NCI-H2029 (cell line): ENCODE measurements at regions not wholly inside any gene's neighbourhood (a gene's known extent, or its start where the extent isn't known, plus 50 kb on each side); places are given as distances from the start of the nearest gene placed in this dataset.

Experiments used
- DNase-seq: peaks from one replicate; lab custom pipeline; 2025; lab: John Stamatoyannopoulos, UW

DNA sequence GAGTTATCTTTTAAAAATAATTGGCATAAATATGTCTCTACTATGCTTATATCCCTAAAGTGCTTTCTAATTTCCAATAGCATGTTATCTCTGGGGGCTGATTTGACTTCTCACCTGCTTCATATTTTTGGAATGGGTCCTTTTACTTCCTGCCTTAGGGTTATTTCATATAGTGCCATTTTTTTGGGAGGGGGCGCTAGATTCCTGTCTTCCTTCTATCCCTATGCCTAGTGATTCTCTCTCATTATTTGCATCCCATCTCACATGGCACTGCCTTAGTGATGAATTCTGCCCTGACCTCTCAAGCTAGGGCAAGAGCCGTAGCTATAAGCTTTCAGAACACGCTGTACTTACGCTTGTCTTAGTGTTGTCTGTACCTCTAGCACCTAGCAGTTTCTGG is 150.3 kb upstream of the SLITRK3 start:
- no peak for DNase-seq

DNA sequence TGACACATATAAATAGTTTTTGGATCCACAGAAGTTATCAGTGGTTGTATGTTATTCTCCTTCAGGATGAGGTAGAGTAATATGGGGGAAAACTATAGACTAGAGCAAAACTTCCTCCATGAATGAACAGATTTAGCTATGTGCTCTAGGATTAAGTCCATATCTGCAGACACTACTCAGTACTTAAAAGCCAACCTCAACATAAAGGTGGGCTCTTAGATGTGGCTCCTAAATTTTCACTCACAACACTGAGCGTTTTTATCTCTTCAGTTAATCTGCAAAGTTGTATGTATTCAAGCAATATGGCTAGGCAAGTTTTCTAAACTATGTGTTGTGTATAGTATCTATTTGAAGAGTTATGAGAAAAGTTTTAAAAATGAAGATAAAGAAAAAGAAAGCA is 147.0 kb upstream of the SLITRK3 start:
- DNase-seq = no peak

DNA sequence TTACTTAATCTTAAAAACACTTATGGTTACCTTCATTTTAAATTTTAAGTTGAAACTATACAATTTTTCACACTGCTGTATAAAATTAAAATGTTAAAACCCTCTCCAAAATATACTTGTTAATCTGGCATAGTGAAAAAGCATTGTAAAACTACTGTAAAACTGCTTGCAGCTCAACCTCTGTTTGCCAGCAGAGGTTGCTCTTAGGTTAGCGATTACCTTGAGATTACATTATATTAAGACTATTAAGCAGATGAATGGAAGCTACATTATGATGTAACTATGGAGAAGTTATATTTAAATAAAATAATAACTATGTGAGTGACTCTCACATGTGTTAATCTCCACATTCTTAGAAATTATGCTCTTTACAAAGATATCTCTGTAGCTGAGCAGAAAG is 143.6 kb upstream of the SLITRK3 start:
- DNase-seq = peak; percentile 30

DNA sequence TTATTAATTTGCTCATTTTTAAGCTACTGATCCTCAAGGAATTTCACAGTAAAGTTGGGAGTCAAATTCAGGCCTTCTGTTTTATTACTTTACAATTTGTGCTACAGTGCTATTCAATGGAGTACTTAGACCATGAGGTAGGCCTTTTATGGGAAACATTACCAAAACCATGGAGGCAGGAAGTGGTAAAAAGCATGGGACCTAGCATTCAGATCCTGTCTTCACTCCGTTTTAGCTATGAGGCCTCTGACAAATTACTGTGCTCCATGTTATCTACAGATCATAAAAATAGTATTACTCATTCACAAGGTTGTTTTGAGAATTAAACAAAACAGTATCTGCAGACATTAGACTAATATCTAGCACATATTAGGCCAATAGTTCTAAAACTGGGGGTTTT is 140.6 kb upstream of the SLITRK3 start:
- DNase-seq = no peak
